Midbrain (tissue), 1 donor: ENCODE measurements at regions not wholly inside any gene's neighbourhood (a gene's known extent, or its start where the extent isn't known, plus 50 kb on each side); places are given as distances from the start of the nearest gene placed in this dataset.

ENCODE experiments used
- DNase-seq: peaks from one replicate; lab custom pipeline; 2025; lab: John Stamatoyannopoulos, UW

- no peak for DNase-seq
These were observed 510.4 kb downstream of the PSAT1 start for GRCh38 chr9:78807286-78807685.

- no peak for DNase-seq
These were observed 511.1 kb downstream of the PSAT1 start for GRCh38 chr9:78808048-78808447.

GRCh38 chr9:78811622-78812276 lies 514.8 kb downstream of the PSAT1 start:
- no peak for DNase-seq

GRCh38 chr9:78812665-78813064 lies 515.7 kb downstream of the PSAT1 start:
- no peak for DNase-seq

GRCh38 chr9:78813602-78814180 lies 516.8 kb downstream of the PSAT1 start:
- DNase-seq: no peak

GRCh38 chr9:78821126-78821822 lies 524.3 kb downstream of the PSAT1 start:
- peak; percentile 20 for DNase-seq

- no peak for DNase-seq
These were observed 529.6 kb downstream of the PSAT1 start for GRCh38 chr9:78826527-78826926.

GRCh38 chr9:78828521-78828920 lies 531.6 kb downstream of the PSAT1 start:
- no peak for DNase-seq

- no peak for DNase-seq
These were observed 533.4 kb downstream of the PSAT1 start for GRCh38 chr9:78830301-78830700.

- no peak for DNase-seq
These were observed 534.8 kb downstream of the PSAT1 start for GRCh38 chr9:78831726-78832125.

- no peak for DNase-seq
These were observed 539.1 kb downstream of the PSAT1 start for GRCh38 chr9:78835928-78836450.

- no peak for DNase-seq
These were observed 542.3 kb downstream of the PSAT1 start for GRCh38 chr9:78839252-78839651.

GRCh38 chr9:78848061-78848460 lies 551.1 kb downstream of the PSAT1 start:
- DNase-seq: no peak

- no peak for DNase-seq
These were observed 559.2 kb downstream of the PSAT1 start for GRCh38 chr9:78856144-78856543.

GRCh38 chr9:78856781-78857180 lies 559.9 kb downstream of the PSAT1 start:
- no peak for DNase-seq

- no peak for DNase-seq
These were observed 560.7 kb downstream of the PSAT1 start for GRCh38 chr9:78857373-78858225.

- DNase-seq: no peak
These were observed 561.3 kb downstream of the PSAT1 start for GRCh38 chr9:78858266-78858665.

GRCh38 chr9:78860801-78861475 lies 564.0 kb downstream of the PSAT1 start:
- no peak for DNase-seq

GRCh38 chr9:78863531-78863930 lies 566.6 kb downstream of the PSAT1 start:
- no peak for DNase-seq

- no peak for DNase-seq
These were observed 568.8 kb downstream of the PSAT1 start for GRCh38 chr9:78865737-78866136.
